GM12874 (cell line): ENCODE measurements at regions not wholly inside any gene's neighbourhood (a gene's known extent, or its start where the extent isn't known, plus 50 kb on each side); places are given as distances from the start of the nearest gene placed in this dataset.

ENCODE experiments used
- CTCF ChIP-seq: IDR thresholded peaks from 2 replicates; pipeline ENCODE4 v1.5.1; 2011; ENCODE audit warnings: low read depth, mild to moderate bottlenecking, control low read depth, low read length, moderate library complexity; ENCODE audit not compliant: insufficient read depth

GRCh38 chr2:176577054-176577453, 307.8 kb downstream of the MTX2 start:
- TF ChIP-seq CTCF: no peak

GRCh38 chr2:176579608-176580007, 310.4 kb downstream of the MTX2 start:
- no peak for TF ChIP-seq CTCF

GRCh38 chr2:176581557-176582165, 312.4 kb downstream of the MTX2 start:
- no peak for TF ChIP-seq CTCF

GRCh38 chr2:176582176-176582575, 312.9 kb downstream of the MTX2 start:
- no peak for TF ChIP-seq CTCF

- no peak for TF ChIP-seq CTCF
These were observed 313.8 kb downstream of the MTX2 start for GRCh38 chr2:176582990-176583481.

- no peak for TF ChIP-seq CTCF
These were observed 314.4 kb downstream of the MTX2 start for GRCh38 chr2:176583607-176584006.

- no peak for TF ChIP-seq CTCF
These were observed 315.1 kb downstream of the MTX2 start for GRCh38 chr2:176584333-176584732.

GRCh38 chr2:176585291-176585690, 316.0 kb downstream of the MTX2 start:
- no peak for TF ChIP-seq CTCF
